ENCODE measurements at regions not wholly inside any gene's neighbourhood (a gene's known extent, or its start where the extent isn't known, plus 50 kb on each side); places are given as distances from the start of the nearest gene placed in this dataset.

DNA sequence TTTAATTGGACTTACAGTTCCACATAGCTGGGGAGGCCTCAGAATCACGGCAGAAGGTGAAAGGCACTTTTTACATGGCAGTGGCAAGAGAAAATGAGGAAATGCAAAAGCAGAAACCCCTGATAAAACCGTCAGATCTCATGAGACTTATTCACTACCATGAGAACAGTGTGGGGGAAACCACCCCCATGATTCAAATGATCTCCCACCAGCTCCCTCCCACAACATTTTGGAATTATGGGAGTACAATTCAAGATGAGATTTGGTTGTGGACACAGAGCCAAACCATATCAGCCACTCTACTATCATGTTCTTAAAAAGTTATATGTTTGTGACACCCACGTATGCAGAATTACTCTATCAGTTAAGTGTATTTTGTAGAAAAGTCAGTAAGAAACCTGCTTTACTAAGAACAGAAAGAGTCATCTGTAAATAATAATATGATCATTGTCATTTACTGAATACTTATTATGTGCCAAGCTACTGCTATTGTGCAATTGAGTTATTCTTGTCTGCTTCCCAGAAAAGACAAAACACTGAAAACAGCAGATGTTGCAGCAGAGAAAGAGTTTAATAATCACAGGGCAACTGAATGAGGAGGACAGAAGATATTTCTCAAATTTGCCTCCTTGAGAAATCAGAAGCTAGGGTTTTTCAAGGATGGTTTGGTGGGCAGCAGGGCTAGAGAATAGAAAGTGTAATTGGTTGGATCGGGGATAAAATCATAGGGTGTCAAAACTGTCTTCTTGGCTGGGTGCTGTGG is 207.7 kb upstream of the FGGY start:
- DNase-seq (ENCODE audit: low read depth) = peak; percentile 25
- TF ChIP-seq, protein P1, sequence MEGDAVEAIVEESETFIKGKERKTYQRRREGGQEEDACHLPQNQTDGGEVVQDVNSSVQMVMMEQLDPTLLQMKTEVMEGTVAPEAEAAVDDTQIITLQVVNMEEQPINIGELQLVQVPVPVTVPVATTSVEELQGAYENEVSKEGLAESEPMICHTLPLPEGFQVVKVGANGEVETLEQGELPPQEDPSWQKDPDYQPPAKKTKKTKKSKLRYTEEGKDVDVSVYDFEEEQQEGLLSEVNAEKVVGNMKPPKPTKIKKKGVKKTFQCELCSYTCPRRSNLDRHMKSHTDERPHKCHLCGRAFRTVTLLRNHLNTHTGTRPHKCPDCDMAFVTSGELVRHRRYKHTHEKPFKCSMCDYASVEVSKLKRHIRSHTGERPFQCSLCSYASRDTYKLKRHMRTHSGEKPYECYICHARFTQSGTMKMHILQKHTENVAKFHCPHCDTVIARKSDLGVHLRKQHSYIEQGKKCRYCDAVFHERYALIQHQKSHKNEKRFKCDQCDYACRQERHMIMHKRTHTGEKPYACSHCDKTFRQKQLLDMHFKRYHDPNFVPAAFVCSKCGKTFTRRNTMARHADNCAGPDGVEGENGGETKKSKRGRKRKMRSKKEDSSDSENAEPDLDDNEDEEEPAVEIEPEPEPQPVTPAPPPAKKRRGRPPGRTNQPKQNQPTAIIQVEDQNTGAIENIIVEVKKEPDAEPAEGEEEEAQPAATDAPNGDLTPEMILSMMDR (IDR thresholded peaks at IDR 0.05; ENCODE audit: insufficient read depth, low read length) = no peak
- no peak overlapping the region for H3K4me3 ChIP-seq (ENCODE audit: low read depth, low read length)

DNA sequence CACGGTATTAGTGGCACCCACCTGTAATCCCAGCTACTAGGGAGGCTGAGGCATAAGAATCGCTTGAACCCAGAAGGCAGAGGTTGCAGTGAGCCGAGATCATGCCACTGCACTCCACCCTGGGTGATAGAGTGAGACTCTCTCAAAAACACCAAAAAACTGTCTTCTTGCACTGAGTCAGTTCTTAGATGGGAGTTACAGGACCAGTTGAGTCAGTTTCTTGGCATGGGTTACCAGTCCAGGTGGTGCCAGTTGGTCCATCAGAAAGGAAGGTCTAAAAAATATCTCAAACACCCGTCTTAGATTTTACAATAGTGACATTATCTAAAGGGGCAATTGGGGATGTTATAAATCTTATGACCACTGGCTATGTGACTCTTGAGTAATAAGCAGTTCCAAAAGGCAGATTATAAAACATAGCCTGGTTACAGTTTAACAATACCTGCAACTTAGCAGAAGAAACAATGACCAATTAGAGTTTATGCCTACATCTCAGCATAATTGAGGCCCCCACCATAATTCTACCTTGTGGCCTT is 206.9 kb upstream of the FGGY start:
- TF ChIP-seq, protein P1 (IDR thresholded peaks at IDR 0.05; ENCODE audit: insufficient read depth, low read length) = no peak
- H3K4me3 ChIP-seq (ENCODE audit: low read depth, low read length) = no peak overlapping the region
- DNase-seq (ENCODE audit: low read depth) = no peak

DNA sequence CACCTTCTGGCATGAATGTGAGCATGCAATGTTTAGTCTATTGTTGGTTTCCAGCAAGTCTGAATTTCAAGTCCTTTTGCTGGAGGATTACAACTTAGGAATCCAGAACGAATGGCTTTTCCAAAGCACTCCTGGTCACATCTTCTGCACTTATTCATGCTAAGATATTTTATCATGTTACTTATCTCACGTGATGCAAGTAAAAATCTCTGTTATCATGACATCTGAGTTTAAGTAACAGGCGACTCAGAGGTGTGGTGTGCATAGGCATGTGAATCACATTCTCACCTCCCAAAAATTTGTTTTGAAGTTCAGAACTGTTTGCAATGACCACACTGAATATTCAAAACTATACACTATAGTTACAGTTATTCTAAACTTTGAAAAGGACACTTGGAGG is 204.8 kb upstream of the FGGY start:
- H3K4me3 ChIP-seq (ENCODE audit: low read depth, low read length) = no peak overlapping the region
- peak; percentile 46 for DNase-seq (ENCODE audit: low read depth)
- TF ChIP-seq, protein P1 (IDR thresholded peaks at IDR 0.05; ENCODE audit: insufficient read depth, low read length) = no peak

DNA sequence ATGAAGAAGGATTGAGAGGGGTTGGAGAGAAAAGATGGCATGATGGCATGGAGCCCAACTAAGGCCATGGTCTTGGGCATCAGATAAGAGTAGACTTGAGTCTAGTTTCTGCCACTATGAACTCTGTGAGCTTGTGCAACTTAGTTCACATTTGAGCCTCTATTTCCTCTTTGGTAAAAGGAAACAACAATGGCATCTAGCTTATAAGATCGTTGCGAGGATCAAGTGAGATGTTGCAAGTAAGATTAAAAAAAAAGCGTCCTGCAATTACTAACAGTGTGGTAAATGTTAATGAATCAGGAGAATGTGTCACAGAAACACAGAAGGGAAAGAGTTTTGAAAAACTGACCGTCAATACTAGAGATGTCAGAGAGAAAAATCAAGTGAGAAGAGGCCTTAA is 202.9 kb upstream of the FGGY start:
- DNase-seq (ENCODE audit: low read depth) = no peak
- TF ChIP-seq, protein P1 (IDR thresholded peaks at IDR 0.05; ENCODE audit: insufficient read depth, low read length) = no peak
- H3K4me3 ChIP-seq (ENCODE audit: low read depth, low read length) = no peak overlapping the region

DNA sequence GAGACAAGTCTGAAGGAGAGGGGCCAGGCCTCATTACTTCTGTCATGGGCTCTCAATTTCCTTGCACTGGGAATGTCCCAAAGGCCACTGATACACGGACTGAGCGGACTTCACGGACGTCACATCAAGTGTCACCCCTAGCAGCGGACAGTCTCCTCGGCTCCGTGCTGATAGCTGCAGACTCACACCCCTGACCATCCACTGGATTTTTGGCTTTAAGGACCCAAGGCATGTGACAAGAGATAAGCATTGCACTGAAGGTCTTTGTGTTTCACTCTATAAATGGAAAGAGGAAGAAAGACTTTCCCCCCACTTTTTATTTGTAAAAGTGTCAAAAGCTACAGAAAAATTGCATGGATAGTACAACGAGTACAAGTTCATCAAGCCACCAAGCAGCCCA is 200.4 kb upstream of the FGGY start:
- TF ChIP-seq, protein P1 (IDR thresholded peaks at IDR 0.05; ENCODE audit: insufficient read depth, low read length) = no peak
- no peak for DNase-seq (ENCODE audit: low read depth)
- H3K4me3 ChIP-seq (ENCODE audit: low read depth, low read length) = no peak overlapping the region

DNA sequence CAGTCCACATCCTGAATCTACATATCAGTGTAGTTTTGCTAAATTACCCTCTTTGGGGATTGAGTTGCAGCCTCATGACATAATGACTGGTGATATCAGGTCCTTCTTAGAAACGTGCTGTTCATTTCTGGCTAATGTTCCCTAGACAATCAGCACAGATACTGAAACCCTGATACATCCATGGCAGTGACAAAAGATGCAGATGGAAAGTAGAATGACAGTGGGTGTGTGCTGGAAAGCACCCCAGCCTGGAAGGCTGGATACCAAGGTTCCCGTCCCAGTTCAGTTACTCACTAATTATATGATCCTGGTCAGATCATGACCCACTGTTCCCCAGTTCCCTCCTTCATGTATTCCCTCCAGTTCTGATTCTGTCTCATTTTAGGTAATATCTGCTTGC is 198.2 kb upstream of the FGGY start:
- TF ChIP-seq, protein P1 (IDR thresholded peaks at IDR 0.05; ENCODE audit: insufficient read depth, low read length) = no peak
- DNase-seq (ENCODE audit: low read depth) = no peak
- no peak overlapping the region for H3K4me3 ChIP-seq (ENCODE audit: low read depth, low read length)

All from fibroblast of the aortic adventitia (primary cell).